NCI-H226 (cell line): ENCODE measurements at regions not wholly inside any gene's neighbourhood (a gene's known extent, or its start where the extent isn't known, plus 50 kb on each side); places are given as distances from the start of the nearest gene placed in this dataset.
"Not testable (repeated sequence)": the region's sequence is repeated elsewhere in the genome, so short reads cannot be mapped to it uniquely, and the experiment has no call there.

Experiments used
- DNase-seq: peaks from one replicate; pipeline ENCODE4 v3.0.0-alpha.2; 2015

GRCh38 chr13:50464349-50465251, 378.9 kb downstream of the DLEU7 start:
- no peak for DNase-seq

DNA sequence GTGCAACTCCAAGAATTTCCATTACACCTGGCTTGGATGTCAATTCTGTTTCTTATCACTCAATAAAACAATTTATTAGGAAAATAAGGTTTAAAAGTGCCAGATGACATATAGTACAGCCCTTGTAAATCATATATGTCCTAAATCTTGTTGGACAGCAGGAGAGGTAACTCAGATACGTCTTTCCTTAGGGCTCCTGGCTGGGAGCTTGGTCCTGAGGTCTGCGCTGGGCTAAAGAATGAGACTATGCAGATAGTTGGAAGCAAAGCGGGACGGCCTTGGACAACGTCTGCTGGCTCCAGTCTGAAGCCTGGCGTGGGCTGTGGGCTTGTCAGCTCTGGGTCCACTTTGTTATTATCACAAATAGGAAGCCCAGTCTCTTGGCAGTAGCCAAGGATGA, 377.0 kb downstream of the DLEU7 start:
- DNase-seq = no peak

- no peak for DNase-seq
Measured at GRCh38 chr13:50467156-50468110, 376.1 kb downstream of the DLEU7 start.

DNA sequence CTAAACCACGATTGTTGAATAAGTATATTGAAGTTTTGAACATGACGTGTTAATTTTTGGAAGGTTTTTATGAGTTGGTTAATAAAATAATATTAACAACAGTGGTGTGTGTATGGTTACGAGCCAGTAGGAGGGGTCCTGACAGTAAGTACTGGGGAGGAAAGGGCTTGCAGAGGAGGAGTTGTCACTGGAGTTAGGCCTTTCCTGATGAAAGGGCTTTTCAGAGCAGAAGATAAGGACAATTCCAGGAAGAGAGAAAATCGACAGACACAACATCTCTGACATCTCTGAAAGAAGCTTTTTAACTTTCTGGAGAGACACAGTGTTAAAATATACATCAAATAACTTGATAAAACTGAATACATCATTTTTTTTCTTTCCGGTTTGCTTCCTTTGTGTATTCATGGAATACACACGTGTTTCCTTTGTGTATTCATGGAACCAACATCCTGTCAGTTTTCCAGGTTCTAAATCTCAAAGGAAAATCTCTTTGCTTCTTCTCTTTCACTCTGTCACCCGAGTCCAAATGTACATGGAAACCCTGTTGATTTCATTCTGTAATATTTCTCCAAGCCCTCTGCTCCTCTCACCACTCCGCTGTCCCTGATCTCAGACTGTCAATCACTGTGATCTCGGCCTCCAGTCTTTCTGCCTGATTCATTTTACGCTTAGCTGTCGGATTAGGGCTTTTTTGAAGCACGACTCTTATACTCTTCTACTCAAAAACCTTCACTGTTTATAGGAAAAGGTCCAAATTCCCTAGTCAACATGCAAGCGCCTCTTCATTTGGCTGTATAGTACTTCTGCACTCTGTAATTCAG, 374.4 kb downstream of the DLEU7 start:
- DNase-seq = no peak

DNA sequence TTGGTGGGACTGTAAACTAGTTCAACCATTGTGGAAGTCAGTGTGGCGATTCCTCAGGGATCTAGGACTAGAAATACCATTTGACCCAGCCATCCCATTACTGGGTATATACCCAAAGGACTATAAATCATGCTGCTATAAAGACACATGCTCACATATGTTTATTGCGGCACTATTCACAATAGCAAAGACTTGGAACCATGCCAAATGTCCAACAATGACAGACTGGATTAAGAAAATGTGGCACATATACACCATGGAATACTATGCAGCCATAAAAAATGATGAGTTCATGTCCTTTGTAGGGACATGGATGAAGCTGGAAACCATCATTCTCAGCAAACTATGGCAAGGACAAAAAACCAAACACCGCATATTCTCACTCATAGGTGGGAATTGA, 370.4 kb downstream of the DLEU7 start:
- DNase-seq = not testable (repeated sequence)

DNA sequence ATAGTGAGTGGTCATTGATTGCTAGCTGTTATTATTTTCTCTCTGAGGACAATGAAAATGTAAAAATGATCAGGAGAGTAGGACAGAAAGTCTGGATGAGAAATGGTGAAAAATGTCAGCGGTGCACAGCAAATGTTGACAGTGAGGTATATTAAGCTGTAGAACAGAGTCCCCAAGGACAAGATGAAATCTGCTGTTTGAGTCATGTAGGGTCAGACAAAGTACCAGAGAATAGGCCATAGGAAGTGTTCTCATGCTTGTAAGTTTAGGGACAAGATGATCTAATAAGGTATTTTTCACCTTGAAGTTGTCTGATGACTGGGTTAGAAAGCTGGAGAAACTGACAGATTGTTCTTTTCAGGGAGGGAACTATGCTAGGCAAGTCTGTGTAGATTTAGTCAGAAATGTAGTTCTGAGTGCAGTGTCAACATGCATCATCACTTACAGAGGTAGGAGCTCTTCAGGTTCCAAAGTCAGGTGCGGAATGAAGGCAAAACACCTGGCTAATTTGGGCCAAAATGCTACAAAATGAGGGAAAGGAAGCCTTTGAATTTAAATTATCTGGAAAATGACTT, 369.3 kb downstream of the DLEU7 start:
- no peak for DNase-seq

DNA sequence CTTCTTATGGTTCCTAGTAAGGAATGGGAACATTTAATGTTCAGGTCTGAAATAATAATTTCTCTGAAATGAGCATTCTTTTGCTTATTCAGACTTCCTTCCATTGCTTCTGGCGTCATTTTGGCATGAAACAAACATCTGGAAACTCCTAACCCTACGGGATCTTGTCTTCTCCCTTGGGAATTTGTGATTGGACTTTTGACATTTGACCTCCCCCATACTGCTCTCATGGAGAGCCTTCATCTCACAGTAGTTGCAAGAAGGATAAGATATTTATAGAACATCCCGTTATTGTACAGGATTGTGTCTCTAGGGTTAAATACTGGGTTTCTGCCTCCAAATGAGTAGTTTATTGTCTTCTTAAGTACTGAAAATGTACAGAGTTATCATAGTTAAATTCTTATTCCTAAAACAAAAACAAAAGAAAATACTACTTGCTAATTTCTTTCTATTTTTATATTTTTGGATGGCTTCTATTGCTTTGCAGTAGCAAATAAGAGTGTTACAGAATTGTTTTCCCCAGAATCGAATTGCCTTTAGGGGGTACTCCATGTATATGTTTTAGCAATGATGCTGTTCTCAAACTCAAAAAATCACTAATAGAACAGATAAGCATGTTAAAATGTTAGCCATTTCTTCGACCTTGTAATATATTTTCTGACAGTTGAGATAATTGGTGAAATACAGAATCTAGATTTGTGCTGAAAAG, 366.8 kb downstream of the DLEU7 start:
- no peak for DNase-seq

- no peak for DNase-seq
Measured at GRCh38 chr13:50481936-50482335, 361.6 kb downstream of the DLEU7 start.

- no peak for DNase-seq
Measured at GRCh38 chr13:50483416-50483815, 360.1 kb downstream of the DLEU7 start.

DNA sequence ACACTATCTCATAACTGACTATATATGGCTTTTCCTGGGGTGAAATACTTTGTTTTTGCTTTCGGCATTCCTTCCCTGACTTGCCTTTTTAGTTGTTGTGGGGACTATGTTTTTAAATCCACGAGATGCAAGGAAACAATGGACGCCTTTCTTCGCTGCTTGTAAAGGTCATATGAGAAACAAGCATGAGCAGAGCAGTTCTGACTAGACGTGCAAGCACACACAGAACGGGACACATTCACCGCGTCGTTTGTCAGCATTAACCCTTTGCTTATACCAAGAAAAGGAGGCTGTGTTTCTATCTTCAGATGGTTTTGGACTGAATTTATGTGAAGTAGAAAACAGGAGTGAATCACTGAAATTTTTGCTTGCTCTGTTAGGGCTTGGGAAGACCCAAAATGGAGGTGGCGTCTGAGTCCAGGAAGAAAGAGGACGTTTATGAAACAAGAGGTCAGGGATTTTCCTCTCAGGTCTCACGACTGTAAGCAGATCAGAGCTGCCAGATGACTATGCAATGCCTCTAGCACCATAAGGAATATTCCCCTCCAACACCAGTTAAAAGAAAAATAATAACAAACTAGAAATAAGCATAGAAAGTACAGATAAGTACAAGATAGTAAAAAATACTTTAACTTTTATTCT, 358.9 kb downstream of the DLEU7 start:
- DNase-seq = no peak

DNA sequence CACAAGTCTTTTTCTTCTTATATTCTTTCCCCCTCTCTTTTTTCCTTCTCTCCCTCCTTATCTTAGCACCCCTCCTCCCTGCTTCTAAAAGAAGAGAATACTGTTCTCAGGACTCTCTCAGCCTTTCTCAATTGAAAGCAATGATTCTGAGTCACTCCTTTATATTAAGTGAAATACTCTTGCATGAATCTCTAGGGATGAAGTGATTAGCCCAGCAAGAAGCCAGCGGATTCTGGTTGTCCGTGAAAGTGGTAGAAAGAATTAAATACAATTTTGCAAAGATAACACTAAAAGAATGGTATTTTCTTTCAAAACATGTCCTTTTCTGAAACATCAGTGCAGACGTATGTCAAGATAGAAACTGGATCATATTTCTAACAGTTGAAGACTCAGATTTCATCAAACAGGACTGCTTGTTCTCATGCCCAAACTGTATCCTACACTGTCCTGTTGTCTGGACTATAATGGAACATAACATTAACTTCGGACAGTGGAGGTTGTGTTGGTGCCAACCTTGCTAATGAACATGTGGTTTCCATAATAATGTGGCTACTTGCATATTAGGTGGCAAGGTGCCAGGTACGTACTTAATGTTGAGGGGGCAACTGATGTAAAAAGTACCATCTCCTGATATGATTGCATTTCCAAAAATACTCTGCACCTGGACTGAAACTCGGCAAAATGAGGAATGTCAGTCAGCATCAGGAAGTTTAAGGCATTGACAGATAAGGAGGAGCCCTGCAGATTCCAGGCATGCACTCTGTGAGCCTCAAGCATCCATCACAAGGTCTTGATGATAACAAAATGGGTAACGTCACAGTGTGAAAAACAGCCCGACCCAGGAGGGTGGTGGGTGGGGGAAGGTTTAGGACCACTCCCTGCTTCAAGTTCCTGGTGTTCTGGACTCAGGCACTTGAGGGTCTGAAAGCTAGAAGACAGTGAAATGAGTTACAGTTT, 357.2 kb downstream of the DLEU7 start:
- no peak for DNase-seq

DNA sequence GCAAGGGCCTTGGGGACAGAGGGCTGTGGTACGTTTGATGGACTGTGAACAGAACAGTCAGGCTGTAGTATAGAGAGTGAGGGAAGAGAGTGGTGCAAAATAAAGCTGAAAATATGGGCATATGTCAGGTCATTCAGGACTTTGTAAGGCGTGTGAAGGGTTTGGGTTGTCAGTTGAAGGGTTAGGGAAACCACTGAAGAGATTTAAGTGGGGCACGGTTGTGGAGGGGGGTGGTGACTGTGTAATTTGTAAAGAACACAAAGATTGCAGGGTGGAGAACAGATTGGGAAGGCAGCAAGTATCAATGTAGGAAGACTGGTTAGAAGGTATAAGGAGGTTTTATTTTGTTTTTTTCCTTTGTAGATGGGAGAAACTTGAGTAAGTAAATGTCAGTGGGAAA, 349.8 kb downstream of the DLEU7 start:
- no peak for DNase-seq

DNA sequence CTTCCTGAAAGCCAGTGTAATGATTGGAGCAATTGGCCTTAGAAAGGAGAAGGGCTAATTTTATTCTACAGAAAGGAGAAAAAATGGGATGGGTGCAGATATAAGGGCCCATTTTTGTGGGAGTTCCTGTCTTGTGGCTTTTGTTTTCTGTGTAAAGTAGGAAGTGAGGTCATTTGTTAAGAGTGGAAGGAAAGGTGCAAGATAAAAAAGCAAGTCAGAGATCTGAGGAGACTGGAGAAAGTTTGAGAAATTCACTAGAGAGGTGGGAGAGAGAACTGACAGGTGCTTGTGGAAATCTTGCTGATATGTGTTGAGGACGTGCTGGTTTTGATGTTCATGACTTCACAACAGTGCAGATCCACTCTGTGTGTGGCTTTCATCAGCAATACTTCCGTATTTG, 349.4 kb downstream of the DLEU7 start:
- DNase-seq = no peak

DNA sequence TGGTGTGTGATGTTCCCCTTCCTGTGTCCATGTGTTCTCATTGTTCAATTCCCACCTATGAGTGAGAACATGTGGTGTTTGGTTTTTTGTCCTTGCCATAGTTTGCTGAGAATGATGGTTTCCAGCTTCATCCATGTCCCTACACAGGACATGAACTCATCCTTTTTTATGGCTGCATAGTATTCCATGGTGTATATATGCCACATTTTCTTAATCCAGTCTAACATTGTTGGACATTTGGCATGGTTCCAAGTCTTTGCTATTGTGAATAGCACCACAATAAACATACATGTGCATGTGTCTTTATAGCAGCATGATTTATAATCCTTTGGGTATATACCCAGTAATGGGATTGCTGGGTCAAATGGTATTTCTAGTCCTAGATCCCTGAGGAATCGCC, 340.3 kb downstream of the DLEU7 start:
- not testable (repeated sequence) for DNase-seq

- DNase-seq = peak; percentile 34
Measured at GRCh38 chr13:50509167-50509566, 334.3 kb downstream of the DLEU7 start.

GRCh38 chr13:50509771-50510441, 333.6 kb downstream of the DLEU7 start:
- peak; percentile 85 for DNase-seq

GRCh38 chr13:50510885-50511545, 332.5 kb downstream of the DLEU7 start:
- DNase-seq = not testable (repeated sequence)

- DNase-seq = no peak
Measured at GRCh38 chr13:50511877-50512341, 331.6 kb downstream of the DLEU7 start.
